ENCODE measurements at regions not wholly inside any gene's neighbourhood (a gene's known extent, or its start where the extent isn't known, plus 50 kb on each side); places are given as distances from the start of the nearest gene placed in this dataset.

GRCh38 chr9:81388831-81389230 is 300.5 kb downstream of the TLE1 start:
- TF ChIP-seq CTCF (IDR thresholded peaks at IDR 0.05) (no peak), POLR2AphosphoS5 (IDR thresholded peaks at IDR 0.05) (no peak), EP300 (IDR thresholded peaks at IDR 0.05; ENCODE audit: low read depth) (no peak), POLR2A (IDR thresholded peaks at IDR 0.05) (no peak)
- peaks cover 0 to 5% (median 0%) of the 10 kb centered on the region in 4 donors for H3K4me1 ChIP-seq
- no peaks in the 10 kb centered on the region for H3K27me3 ChIP-seq
- in situ Hi-C loops (cut with MboI; ENCODE audit: low pct_ligation_motif_present in 1 of 4, low pct_unique_long_range_greater_than_20kb in 1 of 4, low sequenced_read_pairs in 3 of 4): loop anchor here in 1 of 4 donors (25.0 kb wide), 1 partner anchor 223 kb away; no protein-coding TSS in a partner anchor
- H3K27ac ChIP-seq: no peak overlapping the region
- 40 to 85% methylated on average over 1 of the region's 1 CpG for WGBS, 2 donors (ENCODE audit: low coverage in 1 of 2)
- no peaks in the 10 kb centered on the region for H3K36me3 ChIP-seq
- H3K9me3 ChIP-seq: no peaks in the 10 kb centered on the region
- intact Hi-C loops (cut with DNase I; ENCODE audit: low total_unique reads): no loop called here
- no peak for DNase-seq
- no peak overlapping the region for H3K4me3 ChIP-seq

GRCh38 chr9:81387360-81388106 is 301.8 kb downstream of the TLE1 start:
- H3K27ac ChIP-seq: no peak overlapping the region
- no peaks in the 10 kb centered on the region for H3K27me3 ChIP-seq
- intact Hi-C loops (cut with DNase I; ENCODE audit: low total_unique reads): no loop called here
- WGBS, 2 donors (ENCODE audit: low coverage in 1 of 2): 74 to 92% methylated on average over 5 to 8 of the region's 8 CpGs
- H3K9me3 ChIP-seq: no peaks in the 10 kb centered on the region
- in situ Hi-C loops (cut with MboI; ENCODE audit: low pct_ligation_motif_present in 1 of 4, low pct_unique_long_range_greater_than_20kb in 1 of 4, low sequenced_read_pairs in 3 of 4): loop anchor here in 1 of 4 donors (25.0 kb wide), 1 partner anchor 225 kb away; no protein-coding TSS in a partner anchor
- H3K36me3 ChIP-seq: no peaks in the 10 kb centered on the region
- no peak overlapping the region for H3K4me3 ChIP-seq
- H3K4me1 ChIP-seq: no peaks in the 10 kb centered on the region
- no peak for DNase-seq
- TF ChIP-seq POLR2AphosphoS5 (IDR thresholded peaks at IDR 0.05) (no peak), EP300 (IDR thresholded peaks at IDR 0.05; ENCODE audit: low read depth) (no peak), POLR2A (IDR thresholded peaks at IDR 0.05) (no peak), CTCF (IDR thresholded peaks at IDR 0.05) (no peak)

GRCh38 chr9:81384911-81385310 is 304.4 kb downstream of the TLE1 start:
- no peaks in the 10 kb centered on the region for H3K4me1 ChIP-seq
- H3K27ac ChIP-seq: no peak overlapping the region
- TF ChIP-seq POLR2AphosphoS5 (IDR thresholded peaks at IDR 0.05) (no peak), EP300 (IDR thresholded peaks at IDR 0.05; ENCODE audit: low read depth) (no peak), CTCF (IDR thresholded peaks at IDR 0.05) (no peak), POLR2A (IDR thresholded peaks at IDR 0.05) (no peak)
- no peaks in the 10 kb centered on the region for H3K36me3 ChIP-seq
- intact Hi-C loops (cut with DNase I; ENCODE audit: low total_unique reads) (no loop called here), in situ Hi-C loops (cut with MboI; ENCODE audit: low pct_ligation_motif_present in 1 of 4, low pct_unique_long_range_greater_than_20kb in 1 of 4, low sequenced_read_pairs in 3 of 4) (loop anchor here in 1 of 4 donors (25.0 kb wide), 1 partner anchor 227 kb away; no protein-coding TSS in a partner anchor)
- no peaks in the 10 kb centered on the region for H3K9me3 ChIP-seq
- no peak overlapping the region for H3K4me3 ChIP-seq
- WGBS, 2 donors (ENCODE audit: low coverage in 1 of 2): 37 to 56% methylated on average over 2 to 3 of the region's 3 CpGs
- no peaks in the 10 kb centered on the region for H3K27me3 ChIP-seq
- DNase-seq: no peak

- no peak for TF ChIP-seq EP300 (IDR thresholded peaks at IDR 0.05; ENCODE audit: low read depth)
- no peak for TF ChIP-seq POLR2AphosphoS5 (IDR thresholded peaks at IDR 0.05)
- no peak for TF ChIP-seq CTCF (IDR thresholded peaks at IDR 0.05)
- TF ChIP-seq POLR2A (IDR thresholded peaks at IDR 0.05): no peak
- no peaks in the 10 kb centered on the region for H3K4me1 ChIP-seq
- intact Hi-C loops (cut with DNase I; ENCODE audit: low total_unique reads) (no loop called here), in situ Hi-C loops (cut with MboI; ENCODE audit: low pct_ligation_motif_present in 1 of 4, low pct_unique_long_range_greater_than_20kb in 1 of 4, low sequenced_read_pairs in 3 of 4) (loop anchor here in 1 of 4 donors (25.0 kb wide), 1 partner anchor 230 kb away; no protein-coding TSS in a partner anchor)
- H3K9me3 ChIP-seq: no peaks in the 10 kb centered on the region
- no peaks in the 10 kb centered on the region for H3K36me3 ChIP-seq
- no peak for DNase-seq
- H3K4me3 ChIP-seq: no peak overlapping the region
- H3K27me3 ChIP-seq: no peaks in the 10 kb centered on the region
- no peak overlapping the region for H3K27ac ChIP-seq
These were observed 307.1 kb downstream of the TLE1 start for GRCh38 chr9:81382281-81382680.

Data from transverse colon (tissue), 4 donors.